ENCODE measurements at regions not wholly inside any gene's neighbourhood (a gene's known extent, or its start where the extent isn't known, plus 50 kb on each side); places are given as distances from the start of the nearest gene placed in this dataset.

DNA sequence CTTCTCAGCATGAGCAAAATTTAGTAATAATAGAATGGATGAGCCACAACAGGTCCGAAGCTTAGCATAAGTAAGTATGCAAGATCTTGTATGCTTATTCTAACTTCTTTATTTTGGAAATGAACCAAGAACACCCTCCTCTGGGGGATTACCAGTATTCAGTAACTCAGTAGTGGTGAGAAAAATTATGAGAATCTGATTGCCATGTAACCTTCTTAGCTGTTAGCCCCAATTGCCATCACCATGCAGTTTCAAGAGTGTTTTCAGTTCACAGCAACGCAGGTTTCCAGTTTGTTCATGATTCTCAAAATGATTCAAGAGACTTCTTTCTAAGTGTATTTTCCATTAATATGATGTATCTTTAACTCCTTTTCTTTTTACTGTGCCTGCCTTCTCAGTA, 1507.6 kb upstream of the SEL1L start:
- TF ChIP-seq, protein P1, sequence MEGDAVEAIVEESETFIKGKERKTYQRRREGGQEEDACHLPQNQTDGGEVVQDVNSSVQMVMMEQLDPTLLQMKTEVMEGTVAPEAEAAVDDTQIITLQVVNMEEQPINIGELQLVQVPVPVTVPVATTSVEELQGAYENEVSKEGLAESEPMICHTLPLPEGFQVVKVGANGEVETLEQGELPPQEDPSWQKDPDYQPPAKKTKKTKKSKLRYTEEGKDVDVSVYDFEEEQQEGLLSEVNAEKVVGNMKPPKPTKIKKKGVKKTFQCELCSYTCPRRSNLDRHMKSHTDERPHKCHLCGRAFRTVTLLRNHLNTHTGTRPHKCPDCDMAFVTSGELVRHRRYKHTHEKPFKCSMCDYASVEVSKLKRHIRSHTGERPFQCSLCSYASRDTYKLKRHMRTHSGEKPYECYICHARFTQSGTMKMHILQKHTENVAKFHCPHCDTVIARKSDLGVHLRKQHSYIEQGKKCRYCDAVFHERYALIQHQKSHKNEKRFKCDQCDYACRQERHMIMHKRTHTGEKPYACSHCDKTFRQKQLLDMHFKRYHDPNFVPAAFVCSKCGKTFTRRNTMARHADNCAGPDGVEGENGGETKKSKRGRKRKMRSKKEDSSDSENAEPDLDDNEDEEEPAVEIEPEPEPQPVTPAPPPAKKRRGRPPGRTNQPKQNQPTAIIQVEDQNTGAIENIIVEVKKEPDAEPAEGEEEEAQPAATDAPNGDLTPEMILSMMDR (IDR thresholded peaks at IDR 0.05), result no peak
- TF ChIP-seq ZFX (IDR thresholded peaks at IDR 0.05; ENCODE audit: borderline replicate concordance), result no peak

Measured in 22Rv1 (cell line).